Heart right ventricle (tissue), 16 donors: ENCODE measurements at regions not wholly inside any gene's neighbourhood (a gene's known extent, or its start where the extent isn't known, plus 50 kb on each side); places are given as distances from the start of the nearest gene placed in this dataset.

ENCODE experiments used
- ATAC-seq, 8 donors: fragments of 200-7000 bp; cut with Tn5 transposase; one replicate each; pipeline ENCODE4 v1.9.1; 2020; ENCODE audit warnings: mild to moderate bottlenecking in 8 of 8, moderate library complexity in 8 of 8, moderate number of reproducible peaks in 1 of 8
- DNase-seq, 2 donors: peaks; one replicate each; pipeline ENCODE4 v3.0.0-alpha.2; 2020
- H3K27ac ChIP-seq, 10 donors: fragments of 200-600 bp; sonication (generic) in 2 of 10; one replicate each; pipeline versions ENCODE4 v1.5.0 to v1.8.0; 2020 to 2022; ENCODE audit warnings: mild to moderate bottlenecking in 3 of 10
- H3K27me3 ChIP-seq, 7 donors: fragments of 200-600 bp; one replicate each; pipeline ENCODE4 v1.8.0; 2021 to 2022; ENCODE audit warnings: mild to moderate bottlenecking in 2 of 7
- H3K36me3 ChIP-seq, 9 donors: fragments of 200-600 bp; sonication (generic) in 1 of 9; one replicate each; pipeline versions ENCODE4 v1.5.0 to v1.8.0; 2020 to 2022; ENCODE audit warnings: mild to moderate bottlenecking in 2 of 9
- H3K4me1 ChIP-seq, 9 donors: fragments of 200-600 bp; sonication (generic) in 1 of 9; one replicate each; pipeline versions ENCODE4 v1.5.0 to v1.8.0; 2020 to 2022; ENCODE audit warnings: mild to moderate bottlenecking in 4 of 9
- H3K4me3 ChIP-seq, 10 donors: fragments of 200-600 bp; sonication (generic) in 2 of 10; one replicate each; pipeline versions ENCODE4 v1.5.0 to v1.8.0; 2020 to 2022; ENCODE audit warnings: mild to moderate bottlenecking in 7 of 10, moderate library complexity in 2 of 10
- H3K9me3 ChIP-seq, 11 donors: fragments of 200-600 bp in 10 of 11; sonication (generic) in 2 of 11; one replicate each; pipeline versions ENCODE4 v1.5.0 to v1.8.0; 2013 to 2022; ENCODE audit warnings: mild to moderate bottlenecking in 2 of 11, control low read depth in 1 of 11, moderate library complexity in 1 of 11
- CTCF ChIP-seq, 9 donors: fragments of 200-600 bp; sonication (generic) in 2 of 9; IDR thresholded peaks; one replicate each; pipeline versions ENCODE4 v1.5.0 to v1.8.0; 2021 to 2022; ENCODE audit warnings: antibody characterized with exemption in 9 of 9, mild to moderate bottlenecking in 5 of 9, moderate library complexity in 1 of 9
- WGBS, 2 donors: extraction: QIAGEN DNeasy Blood & Tissue Kit; methylation state at CpG; one replicate each; pipeline ENCODE4 v1.1.7; 2013; ENCODE audit warnings: inconsistent platforms in 1 of 2; 5-methylcytosine and 5-hydroxymethylcytosine counted together
- intact Hi-C, 10 donors: fragments of 100-400 bp; cut with DNase I; formaldehyde crosslinking; loops; one replicate each; pipeline versions ENCODE4 v1.11.1 to v1.14.2; 2022
- donor health status: Arrhythmogenic right ventricular cardiomyopathy.
- donor health status: ischemic (EF 13 %, LVEDD 7.1; RV severe dilation, severe dysfunction).
- donor health status: healthy with polysubstance abuse.
- donor health status: DM: no; HTN: yes; CAD: no.
- donor health status: DM: no; HTN: no; CAD: no.
- donor health status: ischemic (EF 25% LVEDD 6.9; RV normal size, moderate dysfunction).
- donor health status: ischemic (EF 25% LVEDD 5.7; RV mildly dilated, moderate dysfunction).
- donor health status: healthy.
- donor health status: DM: yes; HTN: yes; CAD: no.
- donor health status: Ischemic cardiomyopathy.
- donor health status: ischemic (EF 35%, LVEDD 5.7; RV mildly dilated, moderate dysfunction).
- donor health status: nonischemic (EF 11% LVEDD 7.7; RV severe dilation, severe dysfunction).
- donor health status: DM: yes; HTN: yes; CAD: no.
- donor health status: PGD.
- donor health status: ischemic (EF 29% LVEDD 5.4; RV normal size, mild dysfunction).
- donor health status: nonischemic (EF 23%, LVEDD 6.1; RV moderate dilation, normal function).

GRCh38 chr17:72284806-72285205, 164.0 kb downstream of the SOX9 start:
- DNase-seq (no peak), ATAC-seq (no peak)
- Histone ChIP-seq H3K4me1 (no peaks in the 10 kb centered on the region), H3K27ac (no peak overlapping the region), H3K27me3 (peaks cover 0 to 5% (median 0%) of the 10 kb centered on the region in 7 donors), H3K36me3 (no peaks in the 10 kb centered on the region), H3K4me3 (no peak overlapping the region), H3K9me3 (no peaks in the 10 kb centered on the region)
- TF ChIP-seq CTCF (IDR thresholded peaks at IDR 0.05), result no peak
- intact Hi-C loops, result no loop called here
- WGBS, 2 donors, result 54 to 55% methylated on average over 4 of the region's 4 CpGs

GRCh38 chr17:72287586-72287985, 166.8 kb downstream of the SOX9 start:
- H3K4me1 ChIP-seq, result no peaks in the 10 kb centered on the region
- 69 to 75% methylated on average over 4 of the region's 4 CpGs for whole genome bisulfite sequencing, 2 donors
- H3K27me3 ChIP-seq, result peaks cover 0 to 15% (median 0%) of the 10 kb centered on the region in 7 donors
- H3K36me3 ChIP-seq, result no peaks in the 10 kb centered on the region
- intact Hi-C loops, result no loop called here
- TF ChIP-seq CTCF (IDR thresholded peaks at IDR 0.05), result no peak
- no peak overlapping the region for H3K4me3 ChIP-seq
- no peak overlapping the region for H3K27ac ChIP-seq
- no peaks in the 10 kb centered on the region for H3K9me3 ChIP-seq
- ATAC-seq, result no peak
- DNase-seq, result no peak

GRCh38 chr17:72294487-72294893, 173.7 kb downstream of the SOX9 start:
- no peak for TF ChIP-seq CTCF (IDR thresholded peaks at IDR 0.05)
- Histone ChIP-seq H3K4me1 (peaks cover 0 to 22% (median 11%) of the 10 kb centered on the region in 9 donors), H3K36me3 (no peaks in the 10 kb centered on the region), H3K9me3 (no peaks in the 10 kb centered on the region), H3K27me3 (peaks cover 0 to 25% (median 0%) of the 10 kb centered on the region in 7 donors), H3K27ac (no peak overlapping the region), H3K4me3 (no peak overlapping the region)
- intact Hi-C loops, result loop anchor here in 2 of 10 donors (10.0 kb wide), 2 partner anchors 100 to 170 kb away; partner anchors contain the start of gene SOX9 (in 1 of the 2)
- WGBS, 2 donors, result 66 to 72% methylated on average over 3 of the region's 3 CpGs
- peak; percentile 21 to 70 (median 58) for ATAC-seq
- DNase-seq, result peak in 1 of 2 donors; percentile 8

GRCh38 chr17:72295916-72296315, 175.1 kb downstream of the SOX9 start:
- TF ChIP-seq CTCF (IDR thresholded peaks at IDR 0.05), result no peak
- Histone ChIP-seq H3K9me3 (no peaks in the 10 kb centered on the region), H3K4me3 (no peak overlapping the region), H3K36me3 (no peaks in the 10 kb centered on the region), H3K27ac (no peak overlapping the region), H3K4me1 (peaks cover 0 to 22% (median 11%) of the 10 kb centered on the region in 9 donors), H3K27me3 (peaks cover 0 to 24% (median 0%) of the 10 kb centered on the region in 7 donors)
- WGBS, 2 donors, result 80 to 90% methylated on average over 4 of the region's 4 CpGs
- intact Hi-C loops, result loop anchor here in 2 of 10 donors (10.0 kb wide), 2 partner anchors 101 to 171 kb away; partner anchors contain the start of gene SOX9 (in 1 of the 2)
- DNase-seq (no peak), ATAC-seq (no peak)
